ENCODE measurements at regions not wholly inside any gene's neighbourhood (a gene's known extent, or its start where the extent isn't known, plus 50 kb on each side); places are given as distances from the start of the nearest gene placed in this dataset.

DNA sequence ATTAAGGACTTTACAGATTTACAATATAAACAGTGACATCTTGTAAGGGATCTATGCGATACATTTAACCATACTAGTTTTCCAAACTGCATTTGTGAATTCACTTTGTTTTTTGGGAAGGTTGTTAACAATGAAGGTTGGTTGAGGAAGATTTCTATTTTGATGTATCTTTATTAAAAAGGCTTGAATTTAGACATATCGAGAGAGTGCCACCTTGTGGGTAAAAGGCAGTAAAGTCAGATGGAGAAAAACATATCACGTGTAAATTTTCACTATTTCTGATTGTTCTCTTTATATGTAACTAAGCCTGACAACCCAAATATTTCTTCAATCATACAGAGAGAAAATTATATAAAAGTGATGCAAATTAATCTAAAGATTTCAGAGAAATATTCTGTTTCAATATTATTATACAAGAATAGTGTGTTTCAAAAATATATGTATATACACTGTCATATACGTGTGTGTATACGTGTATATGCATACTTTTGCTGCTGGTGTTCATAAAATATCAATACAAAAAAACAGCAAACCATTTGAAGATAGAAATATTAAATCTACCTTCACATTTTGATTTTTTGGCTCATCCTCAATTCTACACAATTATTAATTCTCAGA, 988.6 kb downstream of the SORCS1 start:
- DNase-seq = peak; percentile 0

GRCh38 chr10:106173838-106174237, 990.7 kb downstream of the SORCS1 start:
- no peak for DNase-seq

DNA sequence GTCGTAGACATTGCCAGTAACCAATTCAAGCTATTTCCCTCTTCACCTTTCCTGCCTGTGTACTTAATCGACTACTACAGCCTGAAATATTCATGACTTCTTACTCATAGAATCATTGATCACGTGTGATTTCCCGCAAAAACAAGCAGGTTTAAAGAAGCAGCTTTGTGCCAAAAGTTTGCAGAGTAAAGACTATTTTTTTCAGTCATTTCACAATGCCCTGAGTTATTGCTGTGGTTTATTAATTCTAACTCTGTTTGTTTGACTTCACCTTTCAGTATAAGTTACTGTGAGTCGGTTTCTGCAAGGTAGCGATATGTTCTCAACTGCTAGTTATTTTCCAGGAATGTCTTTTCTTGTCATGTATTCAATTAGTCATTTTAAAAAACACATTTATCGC, 995.3 kb downstream of the SORCS1 start:
- no peak for DNase-seq

DNA sequence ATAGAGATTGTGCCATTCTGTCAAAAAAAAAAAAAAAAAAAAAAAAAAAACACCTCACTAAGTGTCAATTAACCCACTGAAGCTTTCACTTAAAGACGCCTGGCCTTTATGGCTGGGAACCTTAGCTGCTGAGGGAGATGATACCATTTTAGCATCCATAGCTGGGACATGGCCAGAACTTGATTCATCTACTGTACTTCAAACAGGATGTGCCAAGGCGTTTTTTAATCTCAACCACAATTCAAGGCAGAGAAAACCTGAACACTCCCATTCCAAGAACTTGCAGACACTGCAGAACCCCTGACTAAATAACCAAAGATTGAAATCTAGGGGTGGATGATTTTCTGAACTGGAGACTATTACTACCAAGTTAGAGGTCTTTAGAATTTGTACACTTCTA, 996.6 kb downstream of the SORCS1 start:
- DNase-seq = no peak

- DNase-seq = no peak
Measured at GRCh38 chr10:106158241-106158640, 1006.3 kb downstream of the SORCS1 start.

GRCh38 chr10:106147021-106147420, 1017.5 kb downstream of the SORCS1 start:
- no peak for DNase-seq

DNA sequence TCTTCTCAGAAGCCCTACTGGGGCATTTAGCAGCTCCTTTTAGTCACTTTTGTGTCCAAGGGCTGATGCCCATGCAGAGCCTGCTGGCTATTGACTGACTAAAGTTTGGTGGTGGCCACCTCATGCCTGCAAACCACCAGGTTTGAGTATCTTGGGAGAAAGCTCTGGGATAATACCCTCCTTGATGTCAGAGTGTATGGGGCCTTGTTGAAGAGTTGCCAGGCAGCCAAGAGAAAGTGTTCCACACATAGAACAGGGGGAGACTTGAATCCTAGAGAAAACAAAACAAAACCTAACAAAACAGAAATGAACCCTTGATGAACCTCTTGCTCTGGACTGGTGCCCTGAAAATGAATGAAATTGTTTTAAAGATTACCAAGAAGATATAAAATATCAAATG, 1024.6 kb downstream of the SORCS1 start:
- DNase-seq = no peak

DNA sequence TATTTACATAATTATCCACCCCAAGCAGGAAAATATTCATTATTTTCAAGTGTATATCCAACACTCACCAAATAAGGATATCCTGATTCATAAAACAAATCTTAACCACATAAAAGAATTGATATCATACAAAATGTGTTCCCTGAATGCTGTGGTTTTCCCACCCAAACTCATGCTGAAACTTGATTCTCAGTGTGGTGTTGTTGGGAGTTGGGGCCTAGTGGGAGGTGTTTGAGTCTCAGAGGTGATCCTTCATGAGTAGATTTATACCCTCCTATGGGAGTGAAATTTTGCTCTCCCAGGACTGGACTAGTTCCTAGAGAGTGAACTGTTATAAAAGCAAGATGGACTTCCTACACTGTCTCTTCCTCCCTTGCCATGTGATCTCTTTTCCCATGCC, 1028.3 kb downstream of the SORCS1 start:
- DNase-seq = no peak

- no peak for DNase-seq
Measured at GRCh38 chr10:106134326-106135000, 1030.0 kb downstream of the SORCS1 start.

- no peak for DNase-seq
Measured at GRCh38 chr10:106133451-106133850, 1031.1 kb downstream of the SORCS1 start.

DNA sequence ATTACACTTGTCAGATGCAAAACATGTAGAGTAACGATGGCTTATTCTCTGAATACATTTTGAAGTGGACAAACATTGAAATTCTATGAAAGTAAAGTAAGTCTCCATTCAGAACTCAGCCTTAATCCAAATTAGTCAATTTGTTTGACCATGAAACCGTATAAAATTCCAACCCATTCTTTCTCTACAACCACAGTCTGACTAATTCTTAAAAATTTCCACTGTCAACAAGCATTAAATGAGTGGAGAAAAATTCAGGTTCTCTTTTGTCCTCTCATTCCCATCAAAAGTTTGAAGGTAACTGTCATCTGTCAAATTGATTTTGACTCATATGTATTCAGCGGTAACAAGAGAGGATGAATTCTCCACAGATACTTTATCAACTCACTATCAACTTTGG, 1031.5 kb downstream of the SORCS1 start:
- no peak for DNase-seq

- no peak for DNase-seq
Measured at GRCh38 chr10:106114656-106115186, 1049.8 kb downstream of the SORCS1 start.

GRCh38 chr10:106111246-106111645, 1053.3 kb downstream of the SORCS1 start:
- DNase-seq = no peak

- DNase-seq = no peak
Measured at GRCh38 chr10:106107706-106108105, 1056.8 kb downstream of the SORCS1 start.

DNA sequence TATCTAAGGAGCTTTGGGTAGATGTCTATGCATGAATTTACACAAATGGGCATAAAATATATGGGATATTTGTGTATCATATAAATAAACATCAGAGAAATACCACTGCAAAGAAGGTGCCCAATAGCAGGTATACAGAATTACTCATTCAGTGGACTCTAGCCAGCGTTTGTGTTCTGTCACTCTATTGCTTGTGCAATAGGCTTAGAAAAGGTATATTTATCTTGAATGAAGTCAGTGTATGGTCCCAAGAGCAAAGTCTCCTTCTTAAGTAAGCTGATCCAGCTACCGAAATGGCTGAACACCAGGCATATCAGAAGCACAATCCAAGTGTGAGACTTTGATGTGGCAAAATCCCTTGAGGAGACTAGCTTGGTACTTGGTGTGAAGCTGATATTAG, 1058.4 kb downstream of the SORCS1 start:
- DNase-seq = no peak

- DNase-seq = no peak
Measured at GRCh38 chr10:106089855-106090254, 1074.7 kb downstream of the SORCS1 start.

DNA sequence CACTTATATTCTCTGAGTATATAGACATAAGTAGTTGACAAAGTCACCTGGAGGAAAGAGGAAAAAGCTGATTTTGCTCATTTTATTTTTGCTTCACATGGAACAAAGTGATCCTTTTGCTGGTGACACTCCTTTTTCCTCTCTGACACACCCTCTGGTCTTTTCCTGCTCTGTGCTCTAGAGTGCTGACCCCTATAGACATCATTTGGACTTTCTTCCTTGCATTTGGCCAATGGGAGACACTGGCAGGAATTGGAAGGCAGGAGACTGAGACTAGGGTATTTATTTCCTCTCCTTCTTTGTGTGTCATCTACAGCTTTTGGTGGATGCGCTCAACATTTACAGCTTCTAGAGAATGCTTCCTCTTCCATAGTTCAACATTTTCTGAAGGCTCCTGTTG, 1078.1 kb downstream of the SORCS1 start:
- no peak for DNase-seq

GRCh38 chr10:106083572-106083971, 1080.9 kb downstream of the SORCS1 start:
- no peak for DNase-seq

DNA sequence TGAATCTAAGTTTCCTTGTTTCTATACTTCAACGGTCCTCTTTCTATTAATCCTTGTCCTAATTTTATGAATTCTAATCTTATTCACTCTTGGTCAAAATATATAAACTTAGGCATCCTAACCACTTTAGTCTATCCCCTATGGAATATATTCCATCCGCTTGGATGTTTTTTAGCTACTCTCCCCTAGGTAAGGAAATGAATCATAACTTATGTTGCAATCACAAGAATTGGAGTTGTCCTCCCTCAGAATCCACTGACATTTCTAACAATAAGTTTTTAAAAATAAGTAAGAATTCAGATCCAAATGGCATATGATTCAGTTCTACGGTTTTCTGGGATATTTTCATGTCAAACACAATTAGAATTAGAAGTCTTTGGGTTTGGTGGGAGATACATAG, 1081.6 kb downstream of the SORCS1 start:
- DNase-seq = no peak

DNA sequence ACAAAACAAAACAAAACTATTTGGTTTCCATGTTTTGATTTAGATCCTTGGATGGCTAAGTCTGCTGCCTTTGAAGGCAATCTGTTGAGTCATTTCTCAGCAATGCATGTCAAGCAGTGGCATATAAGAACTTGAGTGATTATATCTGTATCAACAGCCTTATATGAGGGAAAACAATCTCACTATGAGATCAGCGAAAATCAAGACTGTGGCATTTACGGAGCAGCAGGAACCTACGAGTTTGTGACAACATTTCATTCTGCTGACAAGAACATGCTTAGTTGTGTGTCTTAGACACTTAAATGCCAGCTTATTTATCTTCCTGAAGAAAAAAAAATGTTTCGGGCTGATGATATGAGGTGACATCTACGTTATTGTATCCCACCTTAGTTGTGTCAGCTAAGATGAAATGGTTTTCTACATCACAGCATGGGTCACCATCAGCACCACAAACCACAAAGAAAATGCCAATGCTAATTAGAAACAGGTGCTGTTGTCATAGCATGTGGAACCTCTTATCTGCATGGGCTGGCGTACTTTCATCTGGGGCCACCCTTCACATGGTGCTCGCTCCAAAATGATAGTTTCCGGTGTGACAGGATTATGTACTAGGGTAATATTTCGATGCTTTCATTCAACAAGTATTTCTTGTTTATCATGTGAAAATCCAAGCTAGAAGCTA, 1085.5 kb downstream of the SORCS1 start:
- DNase-seq = no peak

GRCh38 chr10:106076496-106076895, 1088.0 kb downstream of the SORCS1 start:
- no peak for DNase-seq

GRCh38 chr10:106053061-106053460, 1111.4 kb downstream of the SORCS1 start:
- no peak for DNase-seq

DNA sequence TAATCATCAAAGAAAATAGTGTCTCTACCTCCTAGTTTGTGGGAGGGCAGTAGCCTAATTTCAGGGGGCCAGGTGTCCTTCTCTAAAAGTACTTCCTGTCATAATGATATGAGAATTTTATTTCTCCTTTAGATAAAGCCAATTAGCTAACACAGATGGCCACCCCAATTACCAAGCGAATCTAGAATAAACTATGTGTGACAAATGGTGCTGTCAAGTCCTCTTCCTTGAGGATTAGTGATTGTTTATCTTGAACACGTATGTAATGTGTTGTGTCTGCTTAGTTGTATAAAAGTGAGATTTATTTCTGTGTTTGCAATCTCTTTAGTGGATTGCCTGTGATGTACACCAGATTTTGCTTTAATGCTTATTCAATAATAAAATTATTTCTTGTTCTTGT, 1120.0 kb downstream of the SORCS1 start:
- no peak for DNase-seq

DNA sequence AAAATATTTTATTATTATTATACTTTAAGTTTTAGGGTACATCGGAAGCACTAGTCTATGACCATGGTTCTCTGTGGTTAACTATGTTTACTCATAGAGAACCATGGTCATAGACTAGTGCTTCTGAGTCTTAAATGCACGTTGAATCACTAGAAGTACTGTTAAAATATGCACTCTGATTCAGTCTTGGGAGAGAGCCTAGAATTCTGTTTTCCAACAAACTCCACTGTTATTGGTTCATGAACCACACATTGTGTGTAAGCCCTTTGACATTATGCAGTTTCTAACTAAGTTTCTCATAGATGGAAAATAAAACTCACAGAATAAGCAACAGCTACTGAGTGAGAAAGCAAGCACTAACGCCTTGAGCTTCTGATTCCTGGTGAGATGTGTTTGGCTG, 1120.6 kb downstream of the SORCS1 start:
- DNase-seq = no peak
